A549 (cell line): ENCODE measurements at regions not wholly inside any gene's neighbourhood (a gene's known extent, or its start where the extent isn't known, plus 50 kb on each side); places are given as distances from the start of the nearest gene placed in this dataset.

Experiments
- ATAC-seq, 2 experiments: fragments of 200-7000 bp in 1 of 2; fragments of >200 bp in 1 of 2; cut with Nextera tagmentation in 1 of 2; cut with Tn5 transposase in 1 of 2; 3 replicates each; pipeline versions ENCODE4 v1.8.0 to v1.9.1; 2018 to 2020; ENCODE audit warnings: mild to moderate bottlenecking in 1 of 2, moderate library complexity in 1 of 2
- CTCF ChIA-PET: fragments of 300-600 bp; sonication (Branson Sonifier 250); formaldehyde crosslinking; extraction: SDS; loops from one replicate; lab custom pipeline; 2021; ENCODE audit warnings: antibody characterized with exemption, inconsistent platforms; lab: Yijun Ruan, JAX
- POLR2A ChIA-PET: fragments of 350-600 bp; formaldehyde crosslinking; extraction: SDS; loops from one replicate; lab custom pipeline; 2021; ENCODE audit warnings: antibody characterized with exemption, inconsistent platforms; lab: Yijun Ruan, JAX
- DNase-seq, 2 experiments: peaks; one replicate each; pipeline versions ENCODE4 v3.0.0 to v3.0.0-alpha.2; 2011 to 2016; ENCODE audit warnings: low read depth in 1 of 2, low spot score in 1 of 2
- FAIRE-seq: peaks from 2 replicates; lab custom pipeline; 2011; peaks lifted over from hg19 to GRCh38; lab: Jason Lieb, UNC
- H3K27ac ChIP-seq, 2 experiments: fragments of >200 bp; sonication (Bioruptor Twin); formaldehyde crosslinking; 3 replicates each; pipeline ENCODE4 v1.5.1; 2016 to 2017
- H3K4me1 ChIP-seq: fragments of >200 bp; sonication (Bioruptor Twin); formaldehyde crosslinking; 3 replicates; pipeline ENCODE4 v1.6.1; 2016
- H3K4me2 ChIP-seq: fragments of >200 bp; sonication (Bioruptor Twin); formaldehyde crosslinking; 3 replicates; pipeline ENCODE4 v1.6.1; 2016
- H3K4me3 ChIP-seq: fragments of >200 bp; sonication (Bioruptor Twin); formaldehyde crosslinking; 3 replicates; pipeline ENCODE4 v1.5.1; 2016
- H3K9me3 ChIP-seq: fragments of >200 bp; sonication (Bioruptor Twin); formaldehyde crosslinking; 3 replicates; pipeline ENCODE4 v1.6.1; 2016
- ATOH8 ChIP-seq: fragments of 250-450 bp; sonication (Bioruptor Pico); IDR thresholded peaks from 2 replicates; pipeline ENCODE4 v1.5.0; 2020; ENCODE audit warnings: low read depth, mild to moderate bottlenecking, moderate library complexity
- CHD4 ChIP-seq: fragments of 200-600 bp; sonication (generic); IDR thresholded peaks from 2 replicates; pipeline ENCODE4 v1.6.1; 2016; ENCODE audit warnings: antibody characterized with exemption, mild to moderate bottlenecking, borderline replicate concordance
- CTCF ChIP-seq: fragments of >200 bp; sonication (Bioruptor Twin); formaldehyde crosslinking; IDR thresholded peaks from 3 replicates; pipeline ENCODE4 v1.5.1; 2016
- EHMT2 ChIP-seq: fragments of 200-600 bp; sonication (generic); IDR thresholded peaks from 2 replicates; pipeline ENCODE4 v1.6.1; 2016; ENCODE audit warnings: antibody characterized with exemption, low read depth, mild to moderate bottlenecking, moderate library complexity
- FOSB ChIP-seq: fragments of 250-450 bp; sonication (Bioruptor Pico); IDR thresholded peaks from 2 replicates; pipeline ENCODE4 v1.5.0; 2020; ENCODE audit warnings: mild to moderate bottlenecking, moderate library complexity
- HDAC2 ChIP-seq: fragments of 200-600 bp; sonication (generic); IDR thresholded peaks from 2 replicates; pipeline ENCODE4 v1.6.1; 2016
- HMGXB4 ChIP-seq: fragments of 250-450 bp; sonication (Bioruptor Pico); IDR thresholded peaks from 2 replicates; pipeline ENCODE4 v1.5.0; 2021; ENCODE audit warnings: mild to moderate bottlenecking, moderate library complexity, borderline replicate concordance
- HOXB5 ChIP-seq: fragments of 250-450 bp; sonication (Bioruptor Pico); IDR thresholded peaks from 2 replicates; pipeline ENCODE4 v1.5.0; 2020; ENCODE audit warnings: mild to moderate bottlenecking, moderate library complexity
- JUN ChIP-seq, 2 experiments: fragments of >200 bp; sonication (Bioruptor Twin); formaldehyde crosslinking; IDR thresholded peaks; 2 replicates in 1 of 2; 3 replicates in 1 of 2; pipeline ENCODE4 v1.6.1; 2016 to 2017
- JUNB ChIP-seq: fragments of >200 bp; sonication (Bioruptor Twin); formaldehyde crosslinking; IDR thresholded peaks from 2 replicates; pipeline ENCODE4 v1.6.1; 2016
- KDM1A ChIP-seq: fragments of 200-600 bp; sonication (generic); IDR thresholded peaks from 2 replicates; pipeline ENCODE4 v1.6.1; 2016; ENCODE audit warnings: low read depth, mild to moderate bottlenecking
- MAZ ChIP-seq: fragments of 150-350 bp; IDR thresholded peaks from 2 replicates; pipeline ENCODE4 v1.6.1; 2014; ENCODE audit warnings: antibody characterized with exemption, low read depth, low read length, borderline replicate concordance
- MYC ChIP-seq: IDR thresholded peaks from 2 replicates; pipeline ENCODE4 v1.6.1; 2012; ENCODE audit warnings: mild to moderate bottlenecking, inconsistent platforms, low read length, improper control_type of control experiment, borderline replicate concordance
- NPAS2 ChIP-seq: fragments of 250-450 bp; sonication (Bioruptor Pico); IDR thresholded peaks from 2 replicates; pipeline ENCODE4 v1.8.0; 2022; ENCODE audit warnings: mild to moderate bottlenecking, moderate library complexity, borderline replicate concordance
- PHF8 ChIP-seq: fragments of 200-600 bp; sonication (generic); IDR thresholded peaks from 2 replicates; pipeline ENCODE4 v1.6.1; 2016; ENCODE audit warnings: low read depth, mild to moderate bottlenecking, antibody characterized with exemption, moderate library complexity, borderline replicate concordance
- POLR2A ChIP-seq: IDR thresholded peaks from 2 replicates; pipeline ENCODE4 v1.6.1; 2012; ENCODE audit warnings: mild to moderate bottlenecking, low read length
- RARB ChIP-seq: fragments of 250-450 bp; sonication (Bioruptor Pico); IDR thresholded peaks from 2 replicates; pipeline ENCODE4 v1.8.0; 2021; ENCODE audit warnings: mild to moderate bottlenecking, moderate library complexity
- RNF2 ChIP-seq: fragments of 200-600 bp; sonication (generic); IDR thresholded peaks from 2 replicates; pipeline ENCODE4 v1.6.1; 2016; ENCODE audit warnings: low read depth, mild to moderate bottlenecking, antibody characterized with exemption, moderate library complexity, borderline replicate concordance
- SREBF2 ChIP-seq: fragments of 450-650 bp; IDR thresholded peaks from 2 replicates; pipeline ENCODE4 v1.6.1; 2014; ENCODE audit warnings: mild to moderate bottlenecking, moderate library complexity
- TP53 ChIP-seq: fragments of 250-450 bp; sonication (Bioruptor Pico); IDR thresholded peaks from 2 replicates; pipeline ENCODE4 v1.5.0; 2021; ENCODE audit warnings: mild to moderate bottlenecking, moderate library complexity
- ZFP36 ChIP-seq: fragments of 450-650 bp; IDR thresholded peaks from 2 replicates; pipeline ENCODE4 v1.6.1; 2014; ENCODE audit warnings: borderline replicate concordance; ENCODE audit not compliant: partially characterized antibody
- ZNF302 ChIP-seq: fragments of 250-450 bp; sonication (Bioruptor Pico); IDR thresholded peaks from 2 replicates; pipeline ENCODE4 v1.9.0; 2021; ENCODE audit warnings: inconsistent platforms, mild to moderate bottlenecking, moderate library complexity
- WGBS: methylation state at CpG from one replicate; pipeline ENCODE4 v1.1.6; 2017; ENCODE audit errors: missing lambda C conversion rate; 5-methylcytosine and 5-hydroxymethylcytosine counted together

GRCh38 chr6:164101859-164102258, 687.3 kb downstream of the QKI start:
- no peak overlapping the region for H3K4me3 ChIP-seq
- no peaks in the 10 kb centered on the region for H3K4me1 ChIP-seq
- TF ChIP-seq ATOH8 = no peak
- no peak for TF ChIP-seq TP53 (CRISPR knock-in tag)
- TF ChIP-seq POLR2A = no peak
- no peak for TF ChIP-seq MAZ
- no peak for TF ChIP-seq RARB (CRISPR knock-in tag)
- no peak for TF ChIP-seq SREBF2
- no peak for TF ChIP-seq EHMT2
- no peak for TF ChIP-seq HDAC2
- TF ChIP-seq RNF2 = no peak
- TF ChIP-seq, all 56 proteins: peak for 0
- 31% methylated on average over 2 of the region's 2 CpGs for WGBS
- no peak overlapping the region for H3K27ac ChIP-seq
- no peak for FAIRE-seq
- ChIA-PET POLR2A (no interaction called here), CTCF (no interaction called here)
- DNase-seq = no peak
- no peaks in the 10 kb centered on the region for H3K9me3 ChIP-seq
- no peak overlapping the region for H3K4me2 ChIP-seq
- ATAC-seq = no peak

- FAIRE-seq (no peak), ATAC-seq (no peak), DNase-seq (no peak)
- ChIA-PET CTCF (no interaction called here), POLR2A (no interaction called here)
- TF ChIP-seq NPAS2 (no peak), FOSB (CRISPR knock-in tag) (no peak), PHF8 (no peak), CTCF (no peak), CHD4 (no peak), ZFP36 (no peak), HMGXB4 (CRISPR knock-in tag) (no peak), MYC (no peak), ZNF302 (CRISPR knock-in tag) (no peak), POLR2A (no peak), JUNB (no peak), KDM1A (no peak)
- H3K4me2 ChIP-seq = no peak overlapping the region
- WGBS = 77% methylated on average over 22 of the region's 22 CpGs
- H3K4me3 ChIP-seq = no peak overlapping the region
- H3K27ac ChIP-seq = no peak overlapping the region; a peak in 1 of 6 replicates
- no peaks in the 10 kb centered on the region for H3K4me1 ChIP-seq
- no peaks in the 10 kb centered on the region for H3K9me3 ChIP-seq
Observed at GRCh38 chr6:164099269-164099865, 684.8 kb downstream of the QKI start.

- H3K4me1 ChIP-seq = no peaks in the 10 kb centered on the region
- no peak for DNase-seq
- no peak overlapping the region for H3K4me3 ChIP-seq
- WGBS = 26% methylated on average over 7 of the region's 9 CpGs
- ChIA-PET POLR2A (no interaction called here), CTCF (interaction anchor here (1.1 kb wide), 1 partner anchor 12 kb away, joined by 3 read pairs; no protein-coding TSS in a partner anchor)
- no peak overlapping the region for H3K27ac ChIP-seq
- H3K9me3 ChIP-seq = no peaks in the 10 kb centered on the region
- TF ChIP-seq HDAC2 (no peak), JUN (IDR thresholded peaks at IDR 0.05) (no peak), ATOH8 (no peak), RNF2 (no peak), HOXB5 (CRISPR knock-in tag) (no peak)
- ATAC-seq = no peak
- no peak overlapping the region for H3K4me2 ChIP-seq
- no peak for FAIRE-seq
Observed at GRCh38 chr6:164098857-164099267, 684.3 kb downstream of the QKI start.
